Liver (tissue), 2 donors: ENCODE measurements at regions not wholly inside any gene's neighbourhood (a gene's known extent, or its start where the extent isn't known, plus 50 kb on each side); places are given as distances from the start of the nearest gene placed in this dataset.

Experiments
- JUND ChIP-seq, 2 donors: IDR thresholded peaks; 2 replicates each; pipeline ENCODE4 v1.6.1; 2016; ENCODE audit warnings: antibody characterized with exemption in 2 of 2
- RXRA ChIP-seq, 2 donors: IDR thresholded peaks; 2 replicates each; pipeline ENCODE4 v1.6.1; 2017 to 2018; ENCODE audit warnings: antibody characterized with exemption in 2 of 2, mild to moderate bottlenecking in 1 of 2
- donor health status: healthy.

DNA sequence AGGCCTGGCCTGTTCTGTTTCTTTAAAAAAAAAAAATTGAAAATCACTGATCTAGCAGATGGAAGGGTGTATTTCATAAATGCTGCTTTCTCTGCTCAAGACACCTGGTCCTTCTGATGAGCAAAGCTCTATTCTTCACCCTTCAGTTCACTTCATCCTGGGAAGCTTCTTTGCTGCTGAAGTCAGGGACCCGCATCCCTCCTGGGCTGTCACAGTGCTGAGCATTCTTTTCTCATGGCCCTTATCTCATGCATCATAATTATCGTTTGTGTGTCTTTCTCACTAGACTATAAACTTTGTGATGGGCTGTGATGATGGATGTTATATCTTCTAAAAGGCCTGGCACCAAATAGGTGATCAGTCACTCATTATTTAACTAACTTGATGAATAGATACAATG lies 461.0 kb downstream of the GADD45G start:
- TF ChIP-seq JUND (IDR thresholded peaks at IDR 0.05) (no peak), RXRA (IDR thresholded peaks at IDR 0.05) (no peak)
